Loucy (cell line): ENCODE measurements at regions not wholly inside any gene's neighbourhood (a gene's known extent, or its start where the extent isn't known, plus 50 kb on each side); places are given as distances from the start of the nearest gene placed in this dataset.

Experiments used
- CTCF ChIP-seq: fragments of 200-600 bp; sonication (generic); conservative IDR thresholded peaks from 2 replicates; pipeline ENCODE4 v1.5.1; 2014; ENCODE audit warnings: mild to moderate bottlenecking, antibody characterized with exemption, low read length
- EZH2phosphoT487 ChIP-seq: fragments of 200-600 bp; IDR thresholded peaks from 2 replicates; pipeline ENCODE4 v1.6.1; 2018; ENCODE audit warnings: antibody characterized with exemption, mild to moderate bottlenecking, moderate library complexity, borderline replicate concordance

GRCh38 chr2:187783446-187783845, 229.2 kb upstream of the TFPI start:
- peak; percentile 27; the same call in 1 of the 2 replicates for TF ChIP-seq CTCF
- no peak for TF ChIP-seq EZH2phosphoT487
